ENCODE measurements at regions not wholly inside any gene's neighbourhood (a gene's known extent, or its start where the extent isn't known, plus 50 kb on each side); places are given as distances from the start of the nearest gene placed in this dataset.
"Not testable (repeated sequence)": the region's sequence is repeated elsewhere in the genome, so short reads cannot be mapped to it uniquely, and the experiment has no call there.

DNA sequence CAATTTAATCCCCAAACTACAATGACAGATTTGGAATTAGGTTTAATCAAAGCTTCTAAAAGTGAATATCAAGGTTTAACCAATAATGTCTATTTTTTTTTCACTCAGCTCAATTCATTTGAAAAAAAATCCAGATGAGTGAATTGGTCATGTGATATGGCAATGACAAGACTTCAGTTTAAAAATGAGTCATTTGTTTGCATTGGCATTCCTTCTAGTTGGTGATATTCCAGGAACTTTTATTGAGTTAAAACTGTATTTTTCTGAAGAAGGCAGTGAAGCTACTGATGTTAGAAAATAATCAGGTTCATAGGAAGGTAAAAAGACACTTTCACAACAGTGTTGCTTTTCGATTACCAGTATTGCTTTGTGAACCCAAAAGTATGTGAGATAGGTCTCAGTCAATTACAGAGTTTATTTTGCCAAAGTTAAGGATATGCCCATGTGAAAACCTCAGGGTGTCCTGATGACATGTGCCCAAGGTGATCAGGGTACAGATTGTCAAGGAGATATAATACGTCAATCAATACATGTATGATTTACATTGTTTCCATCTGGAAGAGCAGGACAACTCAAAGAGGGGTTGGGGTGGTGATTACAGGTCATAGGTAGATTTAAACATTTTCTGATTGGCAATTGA lies 1214.9 kb downstream of the GALC start (continued):
- no peak for TF ChIP-seq TAF1 (IDR thresholded peaks at IDR 0.05; ENCODE audit: borderline replicate concordance, low read depth, low read length)
- no peak for TF ChIP-seq EP300 (IDR thresholded peaks at IDR 0.05; ENCODE audit: borderline replicate concordance in 1 of 2, control insufficient read depth in 1 of 2, low read depth in 2 of 2, low read length in 2 of 2)

- ATAC-seq; BruUV-seq (replicated peaks): not testable (repeated sequence)
Observed at GRCh38 chr14:86775896-86776295, 1217.1 kb downstream of the GALC start.

DNA sequence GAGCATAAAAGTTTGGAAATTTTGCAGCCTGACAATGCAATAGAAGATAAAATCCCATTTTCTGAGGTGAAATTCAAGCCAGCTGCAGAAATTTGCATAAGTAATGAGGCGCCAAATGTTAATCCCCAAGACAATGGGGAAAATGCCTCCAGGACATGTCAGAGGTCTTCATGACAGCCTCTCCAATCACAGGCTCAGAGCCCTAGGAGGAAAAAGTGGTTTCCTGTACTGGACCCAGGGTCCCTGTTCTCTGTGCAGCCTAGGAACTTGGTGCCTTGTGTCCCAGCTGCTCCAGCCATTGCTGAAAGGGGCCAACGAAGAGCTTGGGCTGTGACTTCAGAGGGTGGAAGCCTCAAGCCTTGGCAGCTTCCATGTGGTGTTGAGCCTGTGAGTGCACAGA lies 1218.1 kb downstream of the GALC start:
- ChIA-PET POLR2A (no interaction called here), SMC1A (ENCODE audit: uncharacterized antibody, unreplicated experiment) (no interaction called here), CTCF (no interaction called here), RAD21 (ENCODE audit: unreplicated experiment) (interaction anchor here (1.1 kb wide), 1 partner anchor 8 kb away, joined by 3 read pairs; no protein-coding TSS in a partner anchor)
- Histone ChIP-seq H3K79me2 (ENCODE audit: control insufficient read depth, insufficient read depth, low read length) (no peaks in the 10 kb centered on the region), H3K4me1 (ENCODE audit: control insufficient read depth, insufficient read depth, low read length) (no peaks in the 10 kb centered on the region), H3K9ac (ENCODE audit: control insufficient read depth, insufficient read depth, low read length) (no peak overlapping the region), H3K4me3 (no peak overlapping the region), H4K20me1 (ENCODE audit: control insufficient read depth, insufficient read depth) (no peaks in the 10 kb centered on the region), H3K36me3 (ENCODE audit: control insufficient read depth in 2 of 2, insufficient read depth in 2 of 2, low read length in 1 of 2) (no peaks in the 10 kb centered on the region), H2AFZ (ENCODE audit: control insufficient read depth, low read depth, low read length) (no peak overlapping the region), H3K4me2 (ENCODE audit: control insufficient read depth, insufficient read depth) (no peak overlapping the region), H3K27me3 (replicated peaks in 1 of 2; ENCODE audit: control insufficient read depth in 2 of 2, insufficient read depth in 2 of 2, low read length in 1 of 2) (no peaks in the 10 kb centered on the region), H3K9me3 (replicated peaks; ENCODE audit: control insufficient read depth, insufficient read depth, low read length) (no peaks in the 10 kb centered on the region), H3K27ac (ENCODE audit: control insufficient read depth, insufficient read depth) (no peak overlapping the region)
- no peak for DNase-seq (ENCODE audit: low read depth, low spot score)
- in situ Hi-C loops (cut with MboI) (no loop called here), intact Hi-C loops (cut with micrococcal nuclease; ENCODE audit: unreplicated experiment) (no loop called here)
- FAIRE-seq, result no peak
- ATAC-seq, result no peak
- no TSS peak for BruUV-seq (replicated peaks)
- WGBS (ENCODE audit: insufficient coverage, insufficient replicate concordance, low lambda C conversion rate, missing lambda C conversion rate), result 18% methylated on average over 2 of the region's 2 CpGs
- TF ChIP-seq ZBTB40 (IDR thresholded peaks at IDR 0.05; ENCODE audit: borderline replicate concordance), result no peak
- TF ChIP-seq RCOR1 (conservative IDR thresholded peaks at IDR 0.05; ENCODE audit: low read depth, low read length), result no peak
- no peak for TF ChIP-seq KLF5 (IDR thresholded peaks at IDR 0.05; ENCODE audit: partially characterized antibody)
- no peak for TF ChIP-seq HDGF (IDR thresholded peaks at IDR 0.05)
- no peak for TF ChIP-seq NRF1 (conservative IDR thresholded peaks at IDR 0.05; ENCODE audit: low read depth, low read length)
- no peak for TF ChIP-seq BHLHE40 (IDR thresholded peaks at IDR 0.05; ENCODE audit: borderline replicate concordance in 1 of 2, low read depth in 2 of 2, low read length in 1 of 2)
- no peak for TF ChIP-seq ETV6 (conservative IDR thresholded peaks at IDR 0.05 in 1 of 2, IDR thresholded peaks at IDR 0.05 in 1 of 2; ENCODE audit: borderline replicate concordance in 1 of 2, low read depth in 1 of 2)
- TF ChIP-seq TCF3 (IDR thresholded peaks at IDR 0.05; ENCODE audit: borderline replicate concordance, insufficient read depth, low read depth, low read length), result no peak
- TF ChIP-seq NFIC (IDR thresholded peaks at IDR 0.05; ENCODE audit: low read depth, low read length), result no peak

More at GRCh38 chr14:86775896-86776295, 1217.1 kb downstream of the GALC start:
- in situ Hi-C loops (cut with MboI); H4K20me1 ChIP-seq (ENCODE audit: control insufficient read depth, insufficient read depth); H3K36me3 ChIP-seq (ENCODE audit: control insufficient read depth in 2 of 2, insufficient read depth in 2 of 2, low read length in 1 of 2); H2AFZ ChIP-seq (ENCODE audit: control insufficient read depth, low read depth, low read length); SMC1A ChIA-PET (ENCODE audit: uncharacterized antibody, unreplicated experiment); H3K9ac ChIP-seq (ENCODE audit: control insufficient read depth, insufficient read depth, low read length); H3K27ac ChIP-seq (ENCODE audit: control insufficient read depth, insufficient read depth); CTCF ChIA-PET; H3K4me2 ChIP-seq (ENCODE audit: control insufficient read depth, insufficient read depth); FAIRE-seq; H3K9me3 ChIP-seq (replicated peaks; ENCODE audit: control insufficient read depth, insufficient read depth, low read length); H3K79me2 ChIP-seq (ENCODE audit: control insufficient read depth, insufficient read depth, low read length); DNase-seq (ENCODE audit: low read depth, low spot score); POLR2A ChIA-PET; intact Hi-C loops (cut with micrococcal nuclease; ENCODE audit: unreplicated experiment); H3K27me3 ChIP-seq (replicated peaks in 1 of 2; ENCODE audit: control insufficient read depth in 2 of 2, insufficient read depth in 2 of 2, low read length in 1 of 2); H3K4me3 ChIP-seq; H3K4me1 ChIP-seq (ENCODE audit: control insufficient read depth, insufficient read depth, low read length): not testable (repeated sequence)
- RAD21 ChIA-PET (ENCODE audit: unreplicated experiment), result interaction anchor here (1.1 kb wide), 1 partner anchor 7 kb away, joined by 3 read pairs; no protein-coding TSS in a partner anchor
- 10% methylated on average over 3 of the region's 3 CpGs for WGBS (ENCODE audit: insufficient coverage, insufficient replicate concordance, low lambda C conversion rate, missing lambda C conversion rate)
